Lower leg skin (tissue), 3 donors: ENCODE measurements at regions not wholly inside any gene's neighbourhood (a gene's known extent, or its start where the extent isn't known, plus 50 kb on each side); places are given as distances from the start of the nearest gene placed in this dataset.

Experiments used
- POLR2A ChIP-seq, 2 donors: fragments of 450-650 bp; IDR thresholded peaks; one replicate each; pipeline ENCODE4 v1.6.1; 2016 to 2017; ENCODE audit warnings: antibody characterized with exemption in 2 of 2, mild to moderate bottlenecking in 1 of 2, moderate library complexity in 1 of 2
- TF ChIP-seq, protein P1 (sequence below), 3 donors: fragments of 450-650 bp; IDR thresholded peaks; one replicate each; pipeline ENCODE4 v1.5.1; 2016; ENCODE audit warnings: antibody characterized with exemption in 3 of 3, mild to moderate bottlenecking in 3 of 3, moderate library complexity in 2 of 3

GRCh38 chr1:239708622-239709021, 322.3 kb downstream of the CHRM3 start:
- TF ChIP-seq POLR2A (IDR thresholded peaks at IDR 0.05), result no peak
- TF ChIP-seq, protein P1, sequence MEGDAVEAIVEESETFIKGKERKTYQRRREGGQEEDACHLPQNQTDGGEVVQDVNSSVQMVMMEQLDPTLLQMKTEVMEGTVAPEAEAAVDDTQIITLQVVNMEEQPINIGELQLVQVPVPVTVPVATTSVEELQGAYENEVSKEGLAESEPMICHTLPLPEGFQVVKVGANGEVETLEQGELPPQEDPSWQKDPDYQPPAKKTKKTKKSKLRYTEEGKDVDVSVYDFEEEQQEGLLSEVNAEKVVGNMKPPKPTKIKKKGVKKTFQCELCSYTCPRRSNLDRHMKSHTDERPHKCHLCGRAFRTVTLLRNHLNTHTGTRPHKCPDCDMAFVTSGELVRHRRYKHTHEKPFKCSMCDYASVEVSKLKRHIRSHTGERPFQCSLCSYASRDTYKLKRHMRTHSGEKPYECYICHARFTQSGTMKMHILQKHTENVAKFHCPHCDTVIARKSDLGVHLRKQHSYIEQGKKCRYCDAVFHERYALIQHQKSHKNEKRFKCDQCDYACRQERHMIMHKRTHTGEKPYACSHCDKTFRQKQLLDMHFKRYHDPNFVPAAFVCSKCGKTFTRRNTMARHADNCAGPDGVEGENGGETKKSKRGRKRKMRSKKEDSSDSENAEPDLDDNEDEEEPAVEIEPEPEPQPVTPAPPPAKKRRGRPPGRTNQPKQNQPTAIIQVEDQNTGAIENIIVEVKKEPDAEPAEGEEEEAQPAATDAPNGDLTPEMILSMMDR (IDR thresholded peaks at IDR 0.05), result no peak
